Bronchial epithelial cell (primary cell): ENCODE measurements at regions not wholly inside any gene's neighbourhood (a gene's known extent, or its start where the extent isn't known, plus 50 kb on each side); places are given as distances from the start of the nearest gene placed in this dataset.

ENCODE experiments used
- DNase-seq: peaks from one replicate; pipeline ENCODE4 v3.0.0-alpha.2; 2010; ENCODE audit warnings: low read depth
- FAIRE-seq: peaks from 2 replicates; lab custom pipeline; 2011; peaks lifted over from hg19 to GRCh38; lab: Jason Lieb, UNC
- H3K27me3 ChIP-seq: 2 replicates; pipeline ENCODE4 v1.5.1; 2011; ENCODE audit warnings: low read length; ENCODE audit not compliant: control insufficient read depth, insufficient read depth
- H3K36me3 ChIP-seq: 2 replicates; pipeline ENCODE4 v1.5.1; 2011; ENCODE audit warnings: low read length; ENCODE audit not compliant: control insufficient read depth, insufficient read depth
- H3K4me3 ChIP-seq: 2 replicates; pipeline ENCODE4 v1.5.1; 2011; ENCODE audit warnings: mild to moderate bottlenecking, low read depth, low read length, control low read depth
- CTCF ChIP-seq: IDR thresholded peaks from 2 replicates; pipeline ENCODE4 v1.5.1; 2011; ENCODE audit warnings: mild to moderate bottlenecking, moderate library complexity, low read length, control low read depth, inconsistent platforms; ENCODE audit not compliant: insufficient read depth, severe bottlenecking

- H3K27me3 ChIP-seq = no peaks in the 10 kb centered on the region
- no peak for TF ChIP-seq CTCF
- no peak overlapping the region for H3K4me3 ChIP-seq
- peak; percentile 55 for FAIRE-seq
- no peaks in the 10 kb centered on the region for H3K36me3 ChIP-seq
- no peak for DNase-seq
Measured at GRCh38 chr9:20250791-20251190, 371.5 kb downstream of the MLLT3 start.

- no peaks in the 10 kb centered on the region for H3K36me3 ChIP-seq
- FAIRE-seq (no peak), DNase-seq (no peak)
- H3K27me3 ChIP-seq = no peaks in the 10 kb centered on the region
- TF ChIP-seq CTCF = no peak
- H3K4me3 ChIP-seq = no peak overlapping the region
Measured at GRCh38 chr9:20244271-20244670, 378.0 kb downstream of the MLLT3 start.

GRCh38 chr9:20243841-20244240, 378.5 kb downstream of the MLLT3 start:
- no peak for DNase-seq
- FAIRE-seq = no peak
- Histone ChIP-seq H3K36me3 (no peaks in the 10 kb centered on the region), H3K4me3 (no peak overlapping the region), H3K27me3 (no peaks in the 10 kb centered on the region)
- TF ChIP-seq CTCF = no peak

- H3K27me3 ChIP-seq = no peaks in the 10 kb centered on the region
- no peak for DNase-seq
- no peak for FAIRE-seq
- H3K4me3 ChIP-seq = no peak overlapping the region
- H3K36me3 ChIP-seq = no peaks in the 10 kb centered on the region
- no peak for TF ChIP-seq CTCF
Measured at GRCh38 chr9:20242510-20243189, 379.6 kb downstream of the MLLT3 start.

- Histone ChIP-seq H3K4me3 (no peak overlapping the region), H3K27me3 (no peaks in the 10 kb centered on the region), H3K36me3 (no peaks in the 10 kb centered on the region)
- no peak for TF ChIP-seq CTCF
- no peak for FAIRE-seq
- DNase-seq = no peak
Measured at GRCh38 chr9:20240498-20240897, 381.8 kb downstream of the MLLT3 start.

GRCh38 chr9:20238921-20239320, 383.4 kb downstream of the MLLT3 start:
- DNase-seq = peak; percentile 61
- H3K36me3 ChIP-seq = no peaks in the 10 kb centered on the region
- no peaks in the 10 kb centered on the region for H3K27me3 ChIP-seq
- TF ChIP-seq CTCF = no peak
- no peak overlapping the region for H3K4me3 ChIP-seq
- FAIRE-seq = no peak
